H1 (cell line): ENCODE measurements at regions not wholly inside any gene's neighbourhood (a gene's known extent, or its start where the extent isn't known, plus 50 kb on each side); places are given as distances from the start of the nearest gene placed in this dataset.

Source experiments
- CTCF ChIA-PET: fragments of 300-600 bp; sonication (Branson Sonifier 250); formaldehyde crosslinking; loops from one replicate; lab custom pipeline; 2021; ENCODE audit not compliant: partially characterized antibody; lab: Charles Lee
- POLR2A ChIA-PET: fragments of 300-600 bp; sonication (Branson Sonifier 250); formaldehyde crosslinking; loops from one replicate; lab custom pipeline; 2021; ENCODE audit warnings: inconsistent platforms; ENCODE audit not compliant: partially characterized antibody; lab: Charles Lee
- DNase-seq, 2 experiments: peaks; one replicate each; pipeline versions ENCODE4 v3.0.0 to v3.0.0-alpha.2; 2010 to 2022; ENCODE audit warnings: low spot score in 2 of 2, low read depth in 1 of 2, mixed read lengths in 1 of 2
- FAIRE-seq: peaks from 2 replicates; lab custom pipeline; 2011; peaks lifted over from hg19 to GRCh38; lab: Jason Lieb, UNC
- H2AFZ ChIP-seq: 2 replicates; pipeline ENCODE4 v1.8.1; 2012; ENCODE audit warnings: low read length, inconsistent platforms
- H2AK5ac ChIP-seq: 2 replicates; pipeline ENCODE4 v1.6.1; 2013; ENCODE audit warnings: low read depth, low read length
- H2BK120ac ChIP-seq: replicated peaks from 2 replicates; pipeline ENCODE3; 2013; ENCODE audit warnings: low read depth, low read length, inconsistent platforms
- H2BK12ac ChIP-seq: 2 replicates; pipeline ENCODE4 v1.6.1; 2013; ENCODE audit warnings: low read depth, low read length
- H2BK15ac ChIP-seq: 2 replicates; pipeline ENCODE4 v1.6.1; 2013; ENCODE audit warnings: low read length
- H2BK20ac ChIP-seq: 2 replicates; pipeline ENCODE4 v1.6.1; 2013; ENCODE audit warnings: low read length
- H2BK5ac ChIP-seq: 2 replicates; pipeline ENCODE4 v1.6.1; 2013; ENCODE audit warnings: low read depth, low read length
- H3K14ac ChIP-seq: 2 replicates; pipeline ENCODE4 v1.6.1; 2013; ENCODE audit warnings: inconsistent platforms; ENCODE audit not compliant: insufficient read length
- H3K18ac ChIP-seq: 2 replicates; pipeline ENCODE4 v1.6.1; 2013; ENCODE audit warnings: low read length; ENCODE audit errors: extremely low read depth
- H3K23ac ChIP-seq: 2 replicates; pipeline ENCODE4 v1.6.1; 2013; ENCODE audit warnings: inconsistent platforms; ENCODE audit not compliant: insufficient read length
- H3K23me2 ChIP-seq: 2 replicates; pipeline ENCODE4 v1.6.1; 2013; ENCODE audit warnings: low read depth, low read length
- H3K27ac ChIP-seq: 2 replicates; pipeline ENCODE4 v1.6.1; 2011; ENCODE audit warnings: low read depth, low read length, inconsistent platforms
- H3K27me3 ChIP-seq, 4 experiments: replicated peaks in 1 of 4; 1 replicate in 1 of 4; 2 replicates in 3 of 4; pipeline versions ENCODE4 v1.6.1 to v1.8.1; 2011 to 2013; ENCODE audit warnings: low read length in 3 of 4, mild to moderate bottlenecking in 3 of 4, inconsistent platforms in 2 of 4, mixed read lengths in 2 of 4, moderate library complexity in 1 of 4; ENCODE audit not compliant: control insufficient read depth in 3 of 4, insufficient read depth in 3 of 4; ENCODE audit errors: extremely low read depth in 1 of 4
- H3K36me3 ChIP-seq, 4 experiments: 2 replicates each; pipeline versions ENCODE4 v1.6.1 to v1.8.1; 2011 to 2013; ENCODE audit warnings: mild to moderate bottlenecking in 4 of 4, low read length in 3 of 4, moderate library complexity in 2 of 4, control low read depth in 1 of 4, inconsistent platforms in 1 of 4; ENCODE audit not compliant: insufficient read depth in 4 of 4, control insufficient read depth in 2 of 4
- H3K4ac ChIP-seq: replicated peaks from 2 replicates; pipeline ENCODE3; 2013; ENCODE audit warnings: low read length, low read depth, mixed read lengths, inconsistent platforms; ENCODE audit not compliant: insufficient read length
- H3K4me1 ChIP-seq, 4 experiments: replicated peaks in 1 of 4; 1 replicate in 1 of 4; 2 replicates in 3 of 4; pipeline versions ENCODE4 v1.6.1 to v1.8.1; 2011 to 2013; ENCODE audit warnings: low read length in 3 of 4, inconsistent platforms in 2 of 4, mixed read lengths in 1 of 4; ENCODE audit not compliant: insufficient read depth in 4 of 4, control insufficient read depth in 3 of 4
- H3K4me2 ChIP-seq, 2 experiments: 2 replicates each; pipeline versions ENCODE4 v1.6.1 to v1.8.1; 2011 to 2013; ENCODE audit warnings: low read depth in 2 of 2, low read length in 2 of 2, control low read depth in 1 of 2, inconsistent platforms in 1 of 2, mild to moderate bottlenecking in 1 of 2; ENCODE audit not compliant: insufficient read depth in 1 of 2
- H3K4me3 ChIP-seq, 4 experiments: fragments of 200-600, 300-600 bp in 1 of 4; sonication (generic), shearing (Covaris generic), sonication (Bioruptor Twin) in 1 of 4; 2 replicates each; pipeline versions ENCODE4 v1.5.1 to v1.8.1; 2011 to 2016; ENCODE audit warnings: low read length in 4 of 4, low read depth in 3 of 4, control low read depth in 2 of 4, inconsistent platforms in 2 of 4, mild to moderate bottlenecking in 2 of 4, mixed read lengths in 1 of 4, moderate library complexity in 1 of 4; ENCODE audit not compliant: insufficient read depth in 2 of 4; ENCODE audit errors: extremely low read depth in 1 of 4
- H3K56ac ChIP-seq: replicated peaks from 2 replicates; pipeline ENCODE3; 2013; ENCODE audit warnings: low read depth, mild to moderate bottlenecking, mixed read lengths, low read length, inconsistent platforms; ENCODE audit not compliant: insufficient read length
- H3K79me1 ChIP-seq: 2 replicates; pipeline ENCODE4 v1.6.1; 2013; ENCODE audit warnings: low read depth, low read length, control low read depth
- H3K79me2 ChIP-seq, 2 experiments: 2 replicates each; pipeline versions ENCODE4 v1.6.1 to v1.8.1; 2012 to 2013; ENCODE audit warnings: low read length in 2 of 2, mild to moderate bottlenecking in 2 of 2, inconsistent platforms in 1 of 2; ENCODE audit not compliant: insufficient read depth in 2 of 2, control insufficient read depth in 1 of 2
- H3K9ac ChIP-seq, 4 experiments: replicated peaks in 1 of 4; 1 replicate in 1 of 4; 2 replicates in 3 of 4; pipeline versions ENCODE4 v1.6.1 to v1.8.1; 2011 to 2013; ENCODE audit warnings: low read depth in 3 of 4, low read length in 3 of 4, control low read depth in 2 of 4, mild to moderate bottlenecking in 2 of 4, moderate library complexity in 2 of 4, inconsistent platforms in 1 of 4; ENCODE audit errors: extremely low read depth in 1 of 4
- H3K9me3 ChIP-seq, 2 experiments: 2 replicates each; pipeline versions ENCODE4 v1.6.1 to v1.8.1; 2012 to 2013; ENCODE audit warnings: mild to moderate bottlenecking in 2 of 2, moderate library complexity in 2 of 2, control low read depth in 1 of 2, inconsistent platforms in 1 of 2, low read depth in 1 of 2, low read length in 1 of 2, mixed read lengths in 1 of 2; ENCODE audit not compliant: insufficient read depth in 2 of 2
- H4K20me1 ChIP-seq, 2 experiments: replicated peaks in 1 of 2; 2 replicates each; pipeline versions ENCODE3 to v1.8.1; 2011 to 2013; ENCODE audit warnings: inconsistent platforms in 2 of 2, low read length in 2 of 2, mild to moderate bottlenecking in 1 of 2; ENCODE audit not compliant: insufficient read depth in 2 of 2, control insufficient read depth in 1 of 2
- H4K5ac ChIP-seq: 2 replicates; pipeline ENCODE4 v1.6.1; 2013; ENCODE audit warnings: low read length, low read depth, mixed read lengths, inconsistent platforms; ENCODE audit not compliant: insufficient read length
- H4K8ac ChIP-seq: 2 replicates; pipeline ENCODE4 v1.8.0; 2013; ENCODE audit warnings: mild to moderate bottlenecking, moderate library complexity, low read length, inconsistent platforms; ENCODE audit not compliant: insufficient read depth; ENCODE audit errors: extremely low read depth
- H4K91ac ChIP-seq: replicated peaks from 2 replicates; pipeline ENCODE3; 2013; ENCODE audit warnings: low read length, mixed read lengths, inconsistent platforms; ENCODE audit not compliant: insufficient read length
- ASH2L ChIP-seq: fragments of 200-600, 300-600 bp; sonication (generic); IDR thresholded peaks from one replicate; pipeline ENCODE4 v1.7.1; 2017; ENCODE audit warnings: low read length
- HDAC6 ChIP-seq: IDR thresholded peaks from one replicate; pipeline ENCODE4 v1.7.1; 2012; ENCODE audit warnings: low read depth, mild to moderate bottlenecking, inconsistent platforms, low read length, moderate library complexity
- JUN ChIP-seq: IDR thresholded peaks from 2 replicates; pipeline ENCODE4 v1.6.1; 2011; ENCODE audit warnings: low read depth, mild to moderate bottlenecking, improper control_type of control experiment, low read length
- KDM1A ChIP-seq: fragments of 200-600, 300-600 bp; sonication (generic); IDR thresholded peaks from 2 replicates; pipeline ENCODE4 v1.7.1; 2016; ENCODE audit warnings: mild to moderate bottlenecking, low read length, borderline replicate concordance
- KDM5A ChIP-seq: fragments of 200-600 bp; IDR thresholded peaks from 2 replicates; pipeline ENCODE4 v1.7.1; 2012; ENCODE audit warnings: mild to moderate bottlenecking, low read length, inconsistent platforms, mixed read lengths
- POLR2A ChIP-seq, 2 experiments: IDR thresholded peaks; 1 replicate in 1 of 2; 2 replicates in 1 of 2; pipeline ENCODE4 v1.6.1; 2011; ENCODE audit warnings: low read depth in 2 of 2, low read length in 2 of 2, mild to moderate bottlenecking in 2 of 2; ENCODE audit errors: control extremely low read depth in 1 of 2
- POLR2AphosphoS5 ChIP-seq: IDR thresholded peaks from 2 replicates; pipeline ENCODE4 v1.6.1; 2011; ENCODE audit warnings: low read depth, low read length
- TAF1 ChIP-seq: IDR thresholded peaks from 2 replicates; pipeline ENCODE4 v1.6.1; 2011; ENCODE audit warnings: mild to moderate bottlenecking, low read depth, low read length
- WGBS, 2 experiments: shearing (Covaris generic) in 1 of 2; methylation state at CpG; one replicate each; pipeline versions ENCODE4 v1.1.6 to v1.1.7; 2013 to 2015; ENCODE audit warnings: low lambda C conversion rate in 2 of 2, mixed read lengths in 2 of 2, inconsistent platforms in 1 of 2, low coverage in 1 of 2, missing lambda C conversion rate in 1 of 2; ENCODE audit not compliant: insufficient replicate concordance in 2 of 2, insufficient coverage in 1 of 2, insufficient read length in 1 of 2; ENCODE audit errors: extremely low coverage in 1 of 2, missing lambda C conversion rate in 1 of 2; 5-methylcytosine and 5-hydroxymethylcytosine counted together
- TF ChIP-seq, protein P1 (sequence below): IDR thresholded peaks from 2 replicates; pipeline ENCODE4 v1.6.1; 2011; ENCODE audit warnings: low read length, improper control_type of control experiment

DNA sequence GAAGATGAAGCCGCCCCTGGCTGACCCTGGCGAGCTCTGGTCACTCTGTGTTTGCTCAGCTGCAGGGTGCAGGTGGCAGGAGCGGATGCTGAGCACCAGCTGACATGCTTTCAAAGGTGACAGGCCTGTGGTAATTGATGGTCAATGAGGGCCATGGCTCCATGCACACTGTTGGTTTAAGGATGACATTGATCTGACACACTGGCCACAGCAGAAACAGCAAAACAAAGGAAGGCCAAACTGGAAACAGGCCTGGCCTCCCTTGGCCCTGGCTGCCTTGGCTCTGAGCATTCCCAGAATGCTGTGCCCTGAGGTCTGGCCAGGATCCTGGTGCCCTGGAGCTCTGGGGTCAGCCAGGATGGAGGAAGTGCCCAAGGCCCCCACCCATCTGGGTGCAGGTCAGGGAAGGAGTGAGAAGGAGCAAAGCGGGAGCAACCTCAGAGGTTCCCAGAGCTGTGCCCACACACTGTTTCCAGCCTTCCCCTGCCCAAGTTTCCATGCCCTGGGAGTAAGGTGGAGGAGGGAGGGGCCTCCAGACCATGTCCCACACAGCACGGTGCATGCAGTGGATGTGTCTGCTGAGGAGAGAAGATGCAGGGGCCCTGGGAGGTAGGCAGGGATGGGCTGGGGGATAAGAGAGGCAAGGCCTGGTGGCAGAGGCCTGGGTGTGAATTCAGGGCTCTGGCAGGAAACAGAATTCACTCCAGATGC is 302.2 kb downstream of the RPS24 start:
- no peaks in the 10 kb centered on the region for H4K20me1 ChIP-seq
- H3K56ac ChIP-seq = no peak overlapping the region
- no peak overlapping the region for H3K4me3 ChIP-seq
- H3K79me1 ChIP-seq = no peaks in the 10 kb centered on the region
- FAIRE-seq = no peak
- CTCF ChIA-PET = interaction anchor here (1.2 to 2.2 kb wide), 2 partner anchors 23 to 44 kb away, joined by 3 to 5 read pairs; no protein-coding TSS in a partner anchor
- H3K27ac ChIP-seq = no peak overlapping the region
- peaks cover 0 to 3% (median 0%) of the 10 kb centered on the region in 4 experiments; a peak in 2 of 7 replicates for H3K4me1 ChIP-seq
- H2BK5ac ChIP-seq = no peak overlapping the region
- no peak overlapping the region for H3K23ac ChIP-seq
- H3K4ac ChIP-seq = no peak overlapping the region
- H4K91ac ChIP-seq = no peak overlapping the region
- H4K8ac ChIP-seq = no peak overlapping the region
- no peak for TF ChIP-seq TAF1
- TF ChIP-seq ASH2L = no peak
- TF ChIP-seq POLR2A (IDR thresholded peaks at IDR 0.05; ENCODE audit: control extremely low read depth in 1 of 2, low read depth in 2 of 2, low read length in 2 of 2) = no peak
- TF ChIP-seq HDAC6 = no peak
- TF ChIP-seq JUN = no peak
- no peak for TF ChIP-seq KDM1A
- no peak for TF ChIP-seq KDM5A
- TF ChIP-seq, protein P1, sequence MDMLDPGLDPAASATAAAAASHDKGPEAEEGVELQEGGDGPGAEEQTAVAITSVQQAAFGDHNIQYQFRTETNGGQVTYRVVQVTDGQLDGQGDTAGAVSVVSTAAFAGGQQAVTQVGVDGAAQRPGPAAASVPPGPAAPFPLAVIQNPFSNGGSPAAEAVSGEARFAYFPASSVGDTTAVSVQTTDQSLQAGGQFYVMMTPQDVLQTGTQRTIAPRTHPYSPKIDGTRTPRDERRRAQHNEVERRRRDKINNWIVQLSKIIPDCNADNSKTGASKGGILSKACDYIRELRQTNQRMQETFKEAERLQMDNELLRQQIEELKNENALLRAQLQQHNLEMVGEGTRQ = no peak
- no peak for TF ChIP-seq POLR2AphosphoS5
- TF ChIP-seq, all 59 proteins: peak for 0
- Histone ChIP-seq H2BK20ac (no peak overlapping the region), H3K27me3 (no peaks in the 10 kb centered on the region; a peak in 1 of 7 replicates), H3K9ac (no peak overlapping the region), H3K9me3 (no peaks in the 10 kb centered on the region), H3K79me2 (no peaks in the 10 kb centered on the region), H3K14ac (no peak overlapping the region), H3K36me3 (no peaks in the 10 kb centered on the region), H4K5ac (no peak overlapping the region), H2BK12ac (no peak overlapping the region), H2BK15ac (no peak overlapping the region), H3K4me2 (no peak overlapping the region), H2BK120ac (no peak overlapping the region), H2AFZ (no peak overlapping the region), H3K23me2 (no peaks in the 10 kb centered on the region), H3K18ac (no peak overlapping the region), H2AK5ac (no peak overlapping the region)
- WGBS, 2 experiments = 90% methylated on average over 5 of the region's 5 CpGs; no CpG with 5 or more reads in 1 of the 2 experiments
- POLR2A ChIA-PET = no interaction called here
- DNase-seq = peak in 1 of 2 experiments; percentile 30
